Right lobe of liver (tissue), 4 donors: ENCODE measurements at regions not wholly inside any gene's neighbourhood (a gene's known extent, or its start where the extent isn't known, plus 50 kb on each side); places are given as distances from the start of the nearest gene placed in this dataset.

Experiments used
- CTCF ChIP-seq, 4 donors: fragments of 200-600 bp in 3 of 4; fragments of 450-650 bp in 1 of 4; IDR thresholded peaks; one replicate each; pipeline versions ENCODE4 v1.5.1 to v1.8.0; 2016 to 2022; ENCODE audit warnings: antibody characterized with exemption in 4 of 4, mild to moderate bottlenecking in 2 of 4
- POLR2A ChIP-seq: fragments of 450-650 bp; IDR thresholded peaks from one replicate; pipeline ENCODE4 v1.6.1; 2017; ENCODE audit warnings: antibody characterized with exemption, mild to moderate bottlenecking
- donor health status: DM: no; HTN: no; CAD: no.
- donor health status: DM: no; HTN: no; CAD: no.
- donor health status: DM: no; HTN: yes; CAD: no.

- no peak for TF ChIP-seq CTCF (IDR thresholded peaks at IDR 0.05)
- TF ChIP-seq POLR2A, result no peak
Measured at GRCh38 chr9:115254287-115255180, 136.6 kb upstream of the TNC start.
